ENCODE measurements at regions not wholly inside any gene's neighbourhood (a gene's known extent, or its start where the extent isn't known, plus 50 kb on each side); places are given as distances from the start of the nearest gene placed in this dataset.

- TF ChIP-seq CTCF (IDR thresholded peaks at IDR 0.05 in 2 of 3, conservative IDR thresholded peaks at IDR 0.05 in 1 of 3; ENCODE audit: borderline replicate concordance in 1 of 3, insufficient read depth in 1 of 3, low read depth in 2 of 3, low read length in 2 of 3) (no peak), ELF1 (IDR thresholded peaks at IDR 0.05; ENCODE audit: borderline replicate concordance, low read depth) (no peak)
These were observed 878.5 kb downstream of the PCDH7 start for GRCh38 chr4:31598639-31599038.

All from HCT116 (cell line).